GM21360 (cell line): ENCODE measurements at regions not wholly inside any gene's neighbourhood (a gene's known extent, or its start where the extent isn't known, plus 50 kb on each side); places are given as distances from the start of the nearest gene placed in this dataset.
"Not testable (repeated sequence)": the region's sequence is repeated elsewhere in the genome, so short reads cannot be mapped to it uniquely, and the experiment has no call there.

ENCODE experiments used
- ATAC-seq: cut with Tn5 transposase; IDR thresholded peaks from one replicate; pipeline ENCODE4 v1.9.1; 2021; ENCODE audit warnings: mild to moderate bottlenecking, moderate library complexity; ENCODE audit not compliant: unreplicated experiment

DNA sequence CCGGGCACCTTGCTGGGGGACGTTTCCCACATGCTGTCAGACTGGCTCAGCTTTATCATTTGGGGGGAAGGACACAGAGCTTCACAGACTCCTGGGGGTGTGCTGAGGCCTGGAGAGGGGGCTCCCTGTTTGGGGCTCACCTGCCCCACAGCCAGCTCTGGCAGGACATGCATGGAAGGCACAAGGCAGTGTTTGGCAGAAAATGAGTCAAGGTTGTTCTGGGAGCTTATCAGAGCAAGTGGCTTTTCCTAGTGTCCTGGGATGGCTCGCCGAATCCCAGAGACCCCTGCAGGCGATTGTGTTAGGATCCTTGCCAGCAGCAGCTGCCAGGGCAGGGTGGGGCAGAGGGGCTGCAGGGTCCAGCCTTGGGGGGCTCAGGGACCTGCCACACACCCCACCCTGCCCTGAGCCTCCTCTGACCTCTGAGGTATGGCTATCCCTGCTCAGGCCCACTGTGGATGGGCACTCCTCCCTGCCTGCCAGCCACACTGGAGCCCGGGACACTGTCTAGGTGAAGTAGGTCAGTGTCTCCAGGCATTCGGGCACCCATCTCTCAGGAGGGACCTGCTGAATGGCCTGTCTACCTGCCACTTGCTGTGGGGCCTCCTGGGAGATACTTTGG, 1323.0 kb downstream of the BRD1 start:
- no peak for ATAC-seq

DNA sequence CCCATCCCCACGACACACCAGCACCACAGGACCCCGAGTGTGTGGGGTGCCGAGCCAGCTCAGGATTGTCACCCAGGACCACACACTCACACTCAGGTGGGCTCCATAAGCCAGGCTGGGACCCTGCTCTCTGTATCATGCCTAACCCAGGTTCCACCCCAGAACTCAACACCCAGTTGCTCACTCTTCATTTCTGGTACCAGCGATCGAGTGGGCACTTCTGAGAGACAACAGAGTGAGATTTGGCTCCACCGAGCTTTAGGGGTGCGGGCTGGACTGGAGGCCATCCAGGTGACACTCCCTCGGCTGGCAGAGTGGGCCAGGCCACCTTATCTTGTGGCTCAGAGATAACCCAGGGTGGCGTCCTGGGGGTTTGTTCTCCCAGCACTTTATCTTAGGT, 1323.8 kb downstream of the BRD1 start:
- ATAC-seq, result no peak

DNA sequence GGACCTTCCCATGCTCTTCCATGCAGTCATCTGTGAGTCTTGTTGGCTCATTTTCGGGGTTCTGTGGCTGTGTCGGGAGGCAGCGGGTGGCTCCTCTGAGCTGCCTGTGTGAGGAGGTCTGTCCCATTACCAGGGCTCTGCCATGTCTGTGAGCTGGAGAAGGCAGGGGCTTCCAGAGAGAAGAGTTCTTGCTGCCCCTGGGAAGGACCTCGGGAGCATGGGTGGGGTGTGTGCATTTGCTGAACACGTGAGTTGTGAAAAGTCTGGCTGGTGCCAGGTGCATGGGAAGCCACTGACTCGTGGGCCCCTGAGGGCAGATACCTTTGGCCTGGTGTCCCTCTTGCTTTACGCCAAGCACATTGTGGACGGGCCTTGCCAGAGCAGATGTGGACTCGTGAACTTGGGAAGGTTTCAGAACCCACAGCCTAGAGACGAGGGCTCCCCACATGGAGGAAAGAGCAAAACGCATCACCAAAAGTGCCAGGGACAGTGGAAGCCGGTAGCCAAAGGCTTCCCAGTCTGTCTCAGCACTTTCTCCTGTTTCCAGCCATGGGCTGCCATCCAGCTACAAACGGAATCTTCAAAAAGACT, 1324.5 kb downstream of the BRD1 start:
- ATAC-seq, result no peak

DNA sequence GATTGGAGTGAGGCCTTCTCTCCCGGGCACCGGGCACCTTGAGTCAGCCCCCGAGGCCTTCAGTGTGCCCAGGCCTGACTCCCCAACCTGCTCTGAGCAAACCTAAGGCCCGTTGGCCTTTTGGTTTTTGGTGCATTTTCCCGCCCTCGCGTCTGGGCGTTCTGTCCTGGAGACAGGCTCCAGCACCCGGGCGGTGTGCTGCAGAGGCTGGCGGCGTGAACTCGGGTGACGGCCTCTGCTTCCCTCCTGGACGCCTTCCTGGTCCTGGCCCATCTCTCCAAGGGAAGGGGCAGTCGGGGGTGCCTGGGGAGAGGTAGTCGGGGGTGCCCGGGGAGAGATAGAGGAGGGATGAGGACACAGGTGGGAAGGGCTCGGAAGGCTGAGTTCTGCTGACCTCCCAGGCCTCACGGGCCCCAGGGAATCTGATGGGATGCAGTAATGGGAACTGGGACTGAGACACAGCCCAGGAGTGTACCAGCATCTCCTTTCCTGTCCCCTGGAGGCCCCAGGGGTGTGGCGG, 1326.4 kb downstream of the BRD1 start:
- ATAC-seq, result no peak

DNA sequence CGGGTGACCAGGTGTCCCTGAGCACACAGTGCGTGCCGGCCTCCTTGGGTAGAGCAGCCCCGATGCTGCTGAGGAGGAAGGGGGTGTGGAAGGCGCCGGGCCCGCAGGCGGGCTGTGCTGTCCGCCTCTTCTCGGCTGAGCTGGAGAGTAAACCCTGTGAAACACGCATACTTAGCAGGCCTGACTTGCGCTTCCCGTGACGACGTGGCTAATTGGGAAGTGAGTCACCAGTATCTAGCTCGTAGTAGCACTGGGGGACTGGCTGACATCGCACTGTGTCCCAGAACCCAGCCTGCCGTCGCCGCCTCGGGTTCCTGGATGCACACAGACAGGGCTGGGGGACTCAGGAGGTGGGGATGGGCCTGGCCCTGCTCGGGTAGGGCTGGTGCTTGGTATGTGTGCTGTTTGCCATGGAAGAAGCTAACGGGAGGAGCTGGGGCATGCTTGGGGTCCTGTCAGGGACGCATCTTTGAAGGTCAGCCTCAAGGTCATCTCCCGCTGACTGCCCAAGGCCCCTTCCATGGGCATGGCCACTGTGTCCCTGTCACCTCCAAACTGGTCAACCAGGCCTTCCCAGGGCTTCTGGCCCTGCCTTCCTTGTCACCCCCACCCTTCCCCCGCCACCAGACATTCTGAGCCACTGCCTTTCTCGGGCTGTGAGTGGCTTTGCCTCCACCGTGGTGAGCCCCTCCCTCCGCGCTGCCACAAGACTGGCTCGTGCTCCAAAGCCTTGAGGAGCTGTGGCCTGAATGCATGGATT, 1327.0 kb downstream of the BRD1 start:
- no peak for ATAC-seq

DNA sequence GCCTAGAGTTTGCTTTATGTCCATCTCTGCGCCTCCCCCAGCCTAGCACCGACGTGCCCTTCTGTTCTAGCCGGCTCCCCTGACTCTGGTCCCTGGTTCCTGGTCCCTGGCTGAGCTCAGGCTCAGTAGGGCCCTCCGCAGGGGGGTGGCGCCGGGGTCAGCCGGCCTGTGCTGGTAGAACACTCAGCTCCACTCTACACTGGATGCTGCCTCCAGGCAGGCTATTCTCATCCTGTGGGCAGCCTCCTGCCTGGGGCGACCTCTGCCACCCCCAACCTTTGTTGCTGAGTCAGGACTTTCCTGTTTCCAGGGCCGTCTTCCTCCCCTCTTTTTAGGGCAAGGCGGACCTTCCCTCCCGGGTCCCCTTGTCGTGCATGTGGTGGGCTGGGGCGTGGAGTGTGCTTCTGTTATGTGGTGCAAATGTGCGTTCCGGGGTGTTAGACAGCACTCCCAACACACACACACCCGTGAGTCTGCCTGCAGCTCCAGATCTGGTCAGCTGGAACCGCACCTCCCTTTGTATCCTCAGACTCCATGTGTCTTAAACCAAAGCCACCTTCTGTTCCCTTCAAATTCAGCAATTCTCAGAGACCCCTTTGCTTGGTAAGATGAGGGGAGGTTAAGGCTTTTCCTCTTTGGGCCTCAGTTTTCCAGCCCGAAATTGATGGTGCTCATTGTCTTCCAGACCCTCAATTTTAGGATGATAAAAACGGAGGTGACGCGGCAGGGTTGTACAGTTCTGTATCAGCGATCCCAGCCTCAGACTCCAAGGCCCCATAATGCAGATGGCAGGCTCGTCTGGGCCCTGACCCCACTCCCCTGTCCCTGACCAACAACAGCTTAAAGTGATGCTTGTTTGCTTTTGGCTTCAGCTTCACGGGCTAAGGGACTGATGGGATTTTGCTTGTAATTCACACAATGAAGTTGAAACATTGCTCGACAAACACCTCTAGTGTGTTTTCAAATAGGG, 1327.9 kb downstream of the BRD1 start:
- ATAC-seq, result no peak

DNA sequence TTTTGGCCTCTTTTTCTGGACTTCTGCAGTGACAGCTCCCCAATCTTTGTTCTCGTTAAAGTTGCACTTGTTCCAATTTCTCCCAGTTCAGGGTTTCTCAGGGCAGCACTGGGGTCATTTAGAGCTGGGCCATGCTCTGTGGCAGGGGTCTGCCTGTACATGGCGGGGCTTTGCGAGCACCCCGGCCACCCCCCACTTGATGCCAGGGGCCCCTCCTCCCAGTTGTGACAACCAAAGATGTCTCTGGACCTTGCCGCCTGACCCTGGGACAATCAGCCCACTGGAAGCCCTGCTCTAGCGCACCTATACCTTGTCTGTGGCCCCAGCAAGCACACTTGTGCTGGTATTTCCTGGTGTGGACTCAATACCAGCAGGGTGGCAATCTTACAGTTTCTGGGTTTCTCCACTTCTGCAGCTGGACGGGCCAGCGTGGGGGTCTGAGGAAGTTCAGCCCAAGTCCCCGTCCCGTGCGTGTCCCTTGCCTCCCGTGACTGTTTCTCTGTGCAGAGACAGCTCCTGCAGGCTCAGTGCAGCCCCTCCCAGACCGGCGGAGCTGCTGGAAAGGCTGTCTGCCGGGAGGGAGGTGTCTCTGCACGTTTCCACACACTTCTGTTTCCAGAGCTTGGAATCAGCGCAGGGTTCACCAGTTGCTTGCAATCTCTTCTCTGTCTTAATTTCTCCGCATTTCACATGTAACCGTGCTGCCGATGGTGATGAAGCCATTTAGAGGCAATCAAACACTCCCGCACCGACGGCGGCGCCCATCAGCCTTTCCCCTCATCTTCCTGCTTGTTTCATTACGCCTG, 1328.9 kb downstream of the BRD1 start:
- ATAC-seq, result no peak

DNA sequence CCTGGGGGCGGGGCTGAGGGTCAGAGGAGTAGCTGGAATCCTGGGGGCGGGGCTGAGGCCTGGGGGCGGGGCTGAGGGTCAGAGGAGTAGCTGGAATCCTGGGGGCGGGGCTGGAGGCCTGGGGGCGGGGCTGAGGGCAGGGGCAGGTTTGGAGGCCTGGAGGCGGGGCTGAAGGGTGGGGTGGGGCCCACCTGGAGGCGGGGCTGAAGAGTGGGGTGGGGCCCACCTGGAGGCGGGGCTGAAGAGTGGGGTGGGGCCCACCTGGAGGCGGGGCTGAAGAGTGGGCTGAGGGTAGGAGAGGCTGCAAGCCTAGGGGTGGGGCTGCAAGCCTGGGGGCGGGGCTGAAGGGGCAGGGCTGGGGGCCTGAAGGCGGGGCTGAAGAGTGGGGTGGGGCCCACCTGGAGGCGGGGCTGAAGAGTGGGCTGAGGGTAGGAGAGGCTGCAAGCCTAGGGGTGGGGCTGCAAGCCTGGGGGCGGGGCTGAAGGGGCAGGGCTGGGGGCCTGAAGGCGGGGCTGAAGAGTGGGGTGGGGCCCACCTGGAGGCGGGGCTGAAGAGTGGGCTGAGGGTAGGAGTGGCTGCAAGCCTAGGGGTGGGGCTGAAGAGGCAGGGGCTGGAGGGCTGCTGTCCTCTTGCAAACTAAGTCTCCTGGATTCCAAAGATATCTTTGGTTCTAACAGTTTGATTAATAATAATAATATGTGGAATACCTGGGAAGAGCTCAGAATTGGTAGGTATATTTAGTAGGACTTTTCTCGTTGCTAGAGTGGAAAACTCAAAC, 1329.7 kb downstream of the BRD1 start:
- not testable (repeated sequence) for ATAC-seq

DNA sequence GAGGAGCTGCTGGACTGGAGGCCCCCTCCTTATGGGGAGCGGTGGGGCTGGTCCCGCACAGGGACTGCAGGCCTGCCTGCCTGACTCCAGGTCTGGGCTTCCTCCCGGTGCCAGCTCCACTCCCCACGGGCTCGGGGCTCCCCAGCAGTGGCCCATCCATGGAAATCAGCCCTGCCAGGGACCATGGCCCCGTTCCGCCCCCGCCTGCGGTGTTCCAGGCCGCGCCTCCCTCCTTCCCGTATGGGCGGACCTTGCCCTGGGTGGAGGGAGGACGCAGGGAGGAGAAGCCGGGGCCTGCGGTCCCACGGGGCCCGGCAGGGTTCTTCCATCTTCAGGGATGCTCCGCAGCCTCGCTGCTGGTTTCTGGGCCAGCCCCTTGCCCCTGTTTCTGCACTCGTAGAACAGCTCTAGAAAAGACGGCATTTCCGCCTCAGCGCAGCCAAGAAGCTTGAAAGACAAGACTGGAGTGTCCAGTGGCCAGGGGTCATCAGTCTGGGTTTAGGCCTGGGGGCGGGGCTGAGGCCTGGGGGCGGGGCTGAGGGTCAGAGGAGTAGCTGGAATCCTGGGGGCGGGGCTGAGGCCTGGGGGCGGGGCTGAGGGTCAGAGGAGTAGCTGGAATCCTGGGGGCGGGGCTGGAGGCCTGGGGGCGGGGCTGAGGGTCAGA, 1330.6 kb downstream of the BRD1 start:
- ATAC-seq, result no peak

DNA sequence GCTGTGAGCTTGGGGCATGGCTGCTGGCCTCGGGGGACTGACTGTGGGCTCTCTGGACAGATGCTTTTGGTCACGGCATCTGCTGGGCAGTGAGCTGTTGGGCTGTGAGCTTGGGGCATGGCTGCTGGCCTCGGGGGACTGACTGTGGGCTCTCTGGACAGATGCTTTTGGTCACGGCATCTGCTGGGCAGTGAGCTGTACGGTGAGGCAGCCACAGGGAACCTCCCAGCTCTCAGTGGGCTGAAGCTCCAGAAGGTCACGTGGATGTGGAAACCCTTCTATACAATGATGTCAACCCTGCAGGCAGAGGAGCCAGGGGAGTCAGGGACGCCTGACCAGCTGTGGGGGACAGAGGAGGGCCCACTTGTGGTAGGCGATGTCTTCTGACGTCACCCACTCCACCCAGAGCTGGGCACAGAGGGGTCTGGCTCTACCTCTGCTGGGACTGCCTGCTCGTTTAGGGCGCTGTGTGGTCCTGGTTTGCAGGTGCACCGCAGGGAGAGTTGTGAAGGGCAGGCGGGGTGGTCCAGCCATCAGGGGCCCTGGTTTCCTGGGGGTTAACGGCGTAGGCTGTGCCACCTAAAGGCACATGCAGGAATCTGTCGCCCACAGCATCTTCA, 1331.3 kb downstream of the BRD1 start:
- ATAC-seq, result no peak

DNA sequence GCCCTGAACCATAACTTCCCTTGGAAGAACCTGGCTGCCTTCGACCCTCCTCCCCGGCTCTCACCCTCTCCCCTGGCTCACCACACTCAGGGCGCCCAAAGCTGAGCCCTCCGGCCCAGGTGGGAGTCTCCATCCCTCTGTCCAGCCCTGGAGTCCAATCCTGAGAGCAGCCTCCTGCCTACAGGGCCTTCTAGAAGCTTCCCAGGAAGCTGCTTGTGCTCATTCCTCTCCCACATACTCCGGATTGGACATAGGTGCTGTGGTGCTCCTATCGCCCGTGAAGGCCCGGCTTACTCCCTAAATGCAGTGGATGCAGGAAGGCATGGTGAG, 1332.0 kb downstream of the BRD1 start:
- no peak for ATAC-seq

DNA sequence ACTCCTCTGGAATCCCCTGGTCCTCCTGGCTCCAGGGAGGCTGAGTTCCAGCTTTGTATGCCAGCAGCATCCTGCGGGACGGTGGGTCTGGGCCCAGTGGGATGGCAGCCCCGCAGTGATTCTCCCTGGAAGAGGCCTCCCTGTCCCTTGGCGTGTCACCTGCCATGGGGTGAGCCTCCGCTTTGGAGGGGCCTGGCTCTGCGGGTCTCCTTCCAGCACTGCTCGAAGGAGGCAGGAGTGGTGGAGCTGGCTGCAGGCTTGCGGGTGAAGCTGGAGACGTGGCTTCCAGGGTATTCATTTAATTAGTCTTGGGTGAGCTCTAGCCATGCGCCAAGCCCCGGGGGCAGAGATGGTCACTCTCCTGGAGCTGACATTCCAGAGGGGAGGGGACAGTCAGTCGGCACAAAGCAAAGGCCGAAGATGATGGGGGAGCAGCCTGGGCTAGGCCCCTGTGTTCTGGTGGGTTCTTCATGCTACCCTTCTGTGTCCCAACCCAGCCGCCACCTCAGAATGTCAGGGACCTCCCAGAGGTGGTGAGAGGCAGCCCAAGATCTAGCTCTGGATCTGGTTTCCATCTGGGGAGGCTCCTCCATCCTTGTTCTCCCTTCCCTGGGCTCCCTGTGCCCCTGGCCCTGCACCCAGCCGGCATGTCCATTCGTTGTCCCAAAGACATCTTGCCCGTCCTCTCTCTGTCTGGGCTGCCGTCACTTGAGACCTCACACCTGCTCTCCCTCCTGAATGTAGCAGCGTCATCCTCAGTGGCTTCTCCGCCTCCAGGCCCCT, 1332.5 kb downstream of the BRD1 start:
- ATAC-seq, result no peak

DNA sequence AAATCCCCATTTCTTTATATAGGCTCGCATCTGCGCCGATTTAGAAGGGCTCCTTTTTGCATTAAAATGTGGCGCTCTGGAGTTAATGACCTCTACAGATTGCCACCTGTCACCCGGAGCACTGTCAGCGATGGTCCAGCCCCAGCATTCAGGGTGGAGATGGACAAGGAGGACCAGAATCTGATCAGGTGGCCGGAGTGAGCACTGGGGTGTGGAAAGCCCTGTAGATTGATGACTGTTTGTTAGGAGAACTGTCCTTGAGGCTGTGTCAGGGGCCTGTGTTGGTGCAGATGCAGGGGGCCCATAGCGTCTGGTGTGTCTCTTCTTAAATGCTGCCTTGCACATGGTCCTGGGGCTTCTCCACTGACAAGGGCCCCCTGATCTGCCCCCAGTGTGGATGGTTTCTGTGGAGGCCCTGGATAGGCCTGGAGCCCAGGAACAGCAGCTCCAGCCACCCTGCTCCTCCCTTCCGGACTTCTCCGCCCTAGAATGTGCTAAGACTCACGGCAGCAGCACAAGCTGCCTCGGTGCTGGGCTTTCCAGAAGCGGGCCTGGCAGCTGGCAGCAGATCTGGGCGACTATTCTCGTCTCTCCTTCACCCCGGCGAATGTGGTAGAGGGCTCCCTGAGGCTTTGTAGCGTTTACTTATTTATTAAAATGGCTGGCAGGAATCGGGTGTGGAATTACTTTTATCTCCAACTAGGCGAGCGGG, 1333.3 kb downstream of the BRD1 start:
- ATAC-seq, result no peak

DNA sequence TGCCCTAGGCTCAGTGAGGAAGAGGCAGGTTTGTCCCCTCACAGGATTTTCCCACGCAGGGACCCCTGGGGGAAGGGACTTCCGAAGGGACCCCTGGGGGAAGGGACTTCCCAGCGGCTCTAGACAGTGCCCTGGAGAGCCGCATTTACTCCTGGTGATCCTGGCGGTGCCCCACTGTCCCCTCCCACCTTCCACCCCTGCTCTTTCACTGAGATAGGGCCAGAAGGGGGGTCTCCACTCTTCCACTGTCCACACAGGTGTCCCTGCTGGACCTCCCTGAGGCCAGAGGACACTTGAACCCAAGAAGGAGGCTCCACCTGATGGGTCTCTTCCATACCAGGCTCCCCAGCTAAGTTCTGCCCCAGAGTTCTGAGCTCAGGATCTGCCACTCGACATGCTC, 1333.9 kb downstream of the BRD1 start:
- ATAC-seq, result no peak

DNA sequence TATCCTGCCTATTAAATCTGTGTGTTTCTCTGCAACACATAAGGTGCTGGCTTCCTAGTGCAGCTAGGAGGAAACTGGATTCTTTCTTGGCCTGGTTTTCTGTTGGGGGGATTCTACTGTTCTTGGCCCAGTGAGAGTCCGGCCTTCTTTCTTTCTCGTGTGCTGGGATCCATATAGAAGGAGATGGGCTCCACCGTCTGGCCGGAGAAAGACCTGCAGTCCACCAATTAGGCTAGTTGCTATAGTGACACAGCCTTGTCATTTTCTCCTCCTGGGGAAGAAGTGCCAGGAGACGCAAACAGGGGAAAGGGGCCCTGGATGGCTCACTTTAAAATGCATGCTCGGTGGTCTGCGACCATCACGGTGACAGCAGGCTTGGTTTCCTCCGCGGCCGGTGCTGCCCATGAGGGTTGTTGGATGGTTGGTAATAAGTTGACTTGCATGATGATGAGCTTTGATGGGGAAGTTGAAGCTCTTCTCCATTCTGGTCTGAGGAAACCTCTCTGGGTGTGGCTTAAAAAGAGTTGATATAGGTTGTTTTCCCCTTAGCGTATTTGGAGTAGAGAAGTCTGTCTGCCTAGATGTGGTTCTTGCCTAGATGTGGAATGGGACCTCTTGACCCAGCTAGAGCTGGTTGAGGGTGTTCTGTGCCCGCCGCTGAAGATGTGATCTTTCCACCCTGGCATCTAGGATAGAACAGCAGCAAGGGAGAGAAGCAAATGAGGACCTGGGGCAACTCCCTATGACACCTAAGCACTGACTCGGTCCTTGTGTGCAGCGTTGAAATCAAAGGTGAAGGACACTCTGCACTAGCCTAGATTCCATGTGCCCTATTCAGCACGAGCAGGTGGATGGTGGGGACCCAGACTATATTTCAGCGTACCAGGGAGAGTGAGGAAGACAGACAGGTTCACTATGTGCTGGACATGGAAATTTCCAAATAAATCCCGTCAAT, 1335.0 kb downstream of the BRD1 start:
- no peak for ATAC-seq

DNA sequence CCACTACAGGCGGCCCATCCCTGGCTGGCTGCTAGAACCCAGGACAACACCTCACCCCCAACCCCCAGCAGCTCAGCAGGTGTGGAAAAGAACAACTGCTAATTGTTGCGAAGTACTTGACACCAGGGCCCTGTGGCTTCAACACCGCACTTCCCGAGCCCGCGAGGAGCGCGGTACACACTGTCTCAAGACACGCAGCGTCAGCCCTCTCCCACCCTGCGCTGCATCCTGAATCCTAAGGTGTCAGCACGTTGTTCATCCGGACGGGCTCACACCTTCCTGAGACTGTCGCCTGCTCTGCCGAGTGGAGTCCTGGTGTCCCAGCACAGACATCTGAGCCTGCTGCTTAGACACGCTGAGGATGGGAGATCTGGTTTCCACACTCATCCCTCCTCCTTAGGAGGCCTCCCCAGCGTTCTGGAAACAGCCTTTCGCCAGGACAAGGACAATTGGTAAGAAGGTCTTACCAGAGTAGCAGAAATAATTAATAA, 1336.2 kb downstream of the BRD1 start:
- no peak for ATAC-seq
